ENCODE measurements at regions not wholly inside any gene's neighbourhood (a gene's known extent, or its start where the extent isn't known, plus 50 kb on each side); places are given as distances from the start of the nearest gene placed in this dataset.
"Not testable (repeated sequence)": the region's sequence is repeated elsewhere in the genome, so short reads cannot be mapped to it uniquely, and the experiment has no call there.

- Histone ChIP-seq H2AFZ (ENCODE audit: low read depth, low read length) (no peak overlapping the region), H3K9ac (ENCODE audit: low read length) (no peak overlapping the region), H3K27ac (ENCODE audit: low read depth, low read length) (no peak overlapping the region), H3K36me3 (ENCODE audit: insufficient read depth, low read length) (no peaks in the 10 kb centered on the region), H3K79me2 (ENCODE audit: insufficient read depth, low read length) (no peaks in the 10 kb centered on the region), H4K20me1 (ENCODE audit: insufficient read depth, low read length) (no peaks in the 10 kb centered on the region), H3K4me1 (ENCODE audit: insufficient read depth, low read length) (no peaks in the 10 kb centered on the region), H3K4me3 (ENCODE audit: insufficient read depth, low read depth, low read length) (no peak overlapping the region), H3K4me2 (ENCODE audit: low read length) (no peak overlapping the region), H3K9me3 (ENCODE audit: insufficient read depth, low read depth, low read length) (no peaks in the 10 kb centered on the region), H3K27me3 (ENCODE audit: insufficient read depth, low read length) (no peaks in the 10 kb centered on the region)
- Mint-ChIP-seq H3K4me3 (ENCODE audit: unreplicated experiment) (no peak overlapping the region), H3K27me3 (ENCODE audit: low read depth, unreplicated experiment) (peaks cover 3% of the 10 kb centered on the region), H3K36me3 (ENCODE audit: low read depth, unreplicated experiment) (peaks cover 3% of the 10 kb centered on the region), H3K9me3 (ENCODE audit: unreplicated experiment) (peaks cover 2% of the 10 kb centered on the region), H3K27ac (ENCODE audit: unreplicated experiment) (no peak overlapping the region), H3K4me1 (ENCODE audit: low read depth, unreplicated experiment) (no peaks in the 10 kb centered on the region)
- DNase-seq (ENCODE audit: low read depth): no peak
- no peak for FAIRE-seq
- TF ChIP-seq EZH2 (IDR thresholded peaks at IDR 0.05; ENCODE audit: insufficient read depth, low read length): no peak
- TF ChIP-seq CTCF (IDR thresholded peaks at IDR 0.05; ENCODE audit: insufficient read depth, low read depth, low read length): no peak
Observed at GRCh38 chr9:2274762-2275161, 259.6 kb downstream of the SMARCA2 start.

GRCh38 chr9:2276296-2276695 is 261.1 kb downstream of the SMARCA2 start:
- FAIRE-seq: no peak
- no peak for DNase-seq (ENCODE audit: low read depth)
- no peak overlapping the region for H3K9ac ChIP-seq (ENCODE audit: low read length)
- Mint-ChIP-seq H3K27me3 (ENCODE audit: low read depth, unreplicated experiment) (peaks cover 3% of the 10 kb centered on the region), H3K4me1 (ENCODE audit: low read depth, unreplicated experiment) (no peaks in the 10 kb centered on the region), H3K27ac (ENCODE audit: unreplicated experiment) (no peak overlapping the region), H3K36me3 (ENCODE audit: low read depth, unreplicated experiment) (peaks cover 3% of the 10 kb centered on the region), H3K9me3 (ENCODE audit: unreplicated experiment) (peaks cover 2% of the 10 kb centered on the region), H3K4me3 (ENCODE audit: unreplicated experiment) (no peak overlapping the region)
- no peak overlapping the region for H2AFZ ChIP-seq (ENCODE audit: low read depth, low read length)
- H3K4me2 ChIP-seq (ENCODE audit: low read length): no peak overlapping the region
- no peaks in the 10 kb centered on the region for H3K27me3 ChIP-seq (ENCODE audit: insufficient read depth, low read length)
- H3K79me2 ChIP-seq (ENCODE audit: insufficient read depth, low read length): no peaks in the 10 kb centered on the region
- TF ChIP-seq CTCF (IDR thresholded peaks at IDR 0.05; ENCODE audit: insufficient read depth, low read depth, low read length) (no peak), EZH2 (IDR thresholded peaks at IDR 0.05; ENCODE audit: insufficient read depth, low read length) (no peak)
- H3K4me3 ChIP-seq (ENCODE audit: insufficient read depth, low read depth, low read length): no peak overlapping the region
- no peaks in the 10 kb centered on the region for H3K36me3 ChIP-seq (ENCODE audit: insufficient read depth, low read length)
- no peaks in the 10 kb centered on the region for H3K9me3 ChIP-seq (ENCODE audit: insufficient read depth, low read depth, low read length)
- peaks cover 4% of the 10 kb centered on the region for H3K4me1 ChIP-seq (ENCODE audit: insufficient read depth, low read length)
- H3K27ac ChIP-seq (ENCODE audit: low read depth, low read length): no peak overlapping the region
- H4K20me1 ChIP-seq (ENCODE audit: insufficient read depth, low read length): no peaks in the 10 kb centered on the region

- not testable (repeated sequence) for H3K9ac ChIP-seq (ENCODE audit: low read length); H3K4me3 ChIP-seq (ENCODE audit: insufficient read depth, low read depth, low read length); DNase-seq (ENCODE audit: low read depth); H4K20me1 ChIP-seq (ENCODE audit: insufficient read depth, low read length); H3K27me3 ChIP-seq (ENCODE audit: insufficient read depth, low read length); H3K27me3 Mint-ChIP-seq (ENCODE audit: low read depth, unreplicated experiment); H3K27ac Mint-ChIP-seq (ENCODE audit: unreplicated experiment); H3K79me2 ChIP-seq (ENCODE audit: insufficient read depth, low read length); H3K36me3 Mint-ChIP-seq (ENCODE audit: low read depth, unreplicated experiment); H3K36me3 ChIP-seq (ENCODE audit: insufficient read depth, low read length); H3K27ac ChIP-seq (ENCODE audit: low read depth, low read length); H3K9me3 ChIP-seq (ENCODE audit: insufficient read depth, low read depth, low read length); H3K4me3 Mint-ChIP-seq (ENCODE audit: unreplicated experiment); H3K4me1 Mint-ChIP-seq (ENCODE audit: low read depth, unreplicated experiment); FAIRE-seq; H2AFZ ChIP-seq (ENCODE audit: low read depth, low read length); H3K4me2 ChIP-seq (ENCODE audit: low read length); H3K9me3 Mint-ChIP-seq (ENCODE audit: unreplicated experiment)
- peaks cover 12% of the 10 kb centered on the region for H3K4me1 ChIP-seq (ENCODE audit: insufficient read depth, low read length)
Observed at GRCh38 chr9:2277133-2277532, 262.0 kb downstream of the SMARCA2 start.

- FAIRE-seq; H3K27ac ChIP-seq (ENCODE audit: low read depth, low read length); H3K4me2 ChIP-seq (ENCODE audit: low read length); H3K9ac ChIP-seq (ENCODE audit: low read length); H3K9me3 ChIP-seq (ENCODE audit: insufficient read depth, low read depth, low read length); H3K27ac Mint-ChIP-seq (ENCODE audit: unreplicated experiment); H3K27me3 Mint-ChIP-seq (ENCODE audit: low read depth, unreplicated experiment); H2AFZ ChIP-seq (ENCODE audit: low read depth, low read length); H3K4me1 Mint-ChIP-seq (ENCODE audit: low read depth, unreplicated experiment); H3K79me2 ChIP-seq (ENCODE audit: insufficient read depth, low read length); H3K4me3 Mint-ChIP-seq (ENCODE audit: unreplicated experiment); H4K20me1 ChIP-seq (ENCODE audit: insufficient read depth, low read length); H3K4me3 ChIP-seq (ENCODE audit: insufficient read depth, low read depth, low read length); H3K9me3 Mint-ChIP-seq (ENCODE audit: unreplicated experiment); H3K36me3 ChIP-seq (ENCODE audit: insufficient read depth, low read length); H3K27me3 ChIP-seq (ENCODE audit: insufficient read depth, low read length); DNase-seq (ENCODE audit: low read depth); H3K36me3 Mint-ChIP-seq (ENCODE audit: low read depth, unreplicated experiment): not testable (repeated sequence)
- peaks cover 17% of the 10 kb centered on the region for H3K4me1 ChIP-seq (ENCODE audit: insufficient read depth, low read length)
Observed at GRCh38 chr9:2277644-2278043, 262.5 kb downstream of the SMARCA2 start.

- H3K27ac ChIP-seq (ENCODE audit: low read depth, low read length); FAIRE-seq; H2AFZ ChIP-seq (ENCODE audit: low read depth, low read length); H3K4me1 Mint-ChIP-seq (ENCODE audit: low read depth, unreplicated experiment); H3K9me3 Mint-ChIP-seq (ENCODE audit: unreplicated experiment); H4K20me1 ChIP-seq (ENCODE audit: insufficient read depth, low read length); H3K27ac Mint-ChIP-seq (ENCODE audit: unreplicated experiment); H3K27me3 Mint-ChIP-seq (ENCODE audit: low read depth, unreplicated experiment); DNase-seq (ENCODE audit: low read depth); H3K27me3 ChIP-seq (ENCODE audit: insufficient read depth, low read length); H3K36me3 Mint-ChIP-seq (ENCODE audit: low read depth, unreplicated experiment); H3K36me3 ChIP-seq (ENCODE audit: insufficient read depth, low read length); H3K4me2 ChIP-seq (ENCODE audit: low read length); H3K9ac ChIP-seq (ENCODE audit: low read length); H3K79me2 ChIP-seq (ENCODE audit: insufficient read depth, low read length); H3K4me3 ChIP-seq (ENCODE audit: insufficient read depth, low read depth, low read length); H3K9me3 ChIP-seq (ENCODE audit: insufficient read depth, low read depth, low read length); H3K4me3 Mint-ChIP-seq (ENCODE audit: unreplicated experiment): not testable (repeated sequence)
- H3K4me1 ChIP-seq (ENCODE audit: insufficient read depth, low read length): peaks cover 20% of the 10 kb centered on the region
Observed at GRCh38 chr9:2279138-2279537, 264.0 kb downstream of the SMARCA2 start.

Measured in astrocyte (in vitro differentiated cells and primary cell).